GM12878 (cell line): ENCODE measurements at regions not wholly inside any gene's neighbourhood (a gene's known extent, or its start where the extent isn't known, plus 50 kb on each side); places are given as distances from the start of the nearest gene placed in this dataset.

Experiments used
- ATAC-seq: fragments of 200-7000 bp; cut with Tn5 transposase; 3 replicates; pipeline ENCODE4 v1.9.1; 2020; ENCODE audit warnings: mild to moderate bottlenecking, moderate library complexity
- BruUV-seq: library from RNA; stranded (reverse); fragments of 400-500 nt; replicated peaks from 2 replicates; lab custom pipeline; 2021; lab: Mats Ljungman, UMichigan
- CTCF ChIA-PET: fragments of 300-600 bp; sonication (Branson Sonifier 250); formaldehyde crosslinking; extraction: SDS; loops from one replicate; lab custom pipeline; 2021; ENCODE audit warnings: inconsistent platforms; lab: Yijun Ruan, JAX
- POLR2A ChIA-PET: fragments of 350-600 bp; formaldehyde crosslinking; extraction: SDS; loops from one replicate; lab custom pipeline; 2021; ENCODE audit warnings: inconsistent platforms; lab: Charles Lee
- RAD21 ChIA-PET: fragments of 300-600 bp; sonication (Branson Sonifier 250); formaldehyde crosslinking; loops from one replicate; lab custom pipeline; 2023; ENCODE audit warnings: antibody characterized with exemption; ENCODE audit not compliant: unreplicated experiment; lab: Charles Lee
- SMC1A ChIA-PET: fragments of 300-600 bp; sonication (Branson Sonifier 250); formaldehyde crosslinking; loops from one replicate; lab custom pipeline; 2023; ENCODE audit not compliant: unreplicated experiment, uncharacterized antibody; lab: Charles Lee
- DNase-seq: peaks from one replicate; pipeline ENCODE4 v3.0.0-alpha.2; 2011; ENCODE audit warnings: low read depth, low spot score
- FAIRE-seq: peaks from 3 replicates; lab custom pipeline; 2011; peaks lifted over from hg19 to GRCh38; lab: Jason Lieb, UNC
- H2AFZ ChIP-seq: 2 replicates; pipeline ENCODE4 v1.6.0; 2011; ENCODE audit warnings: low read depth, low read length, control low read depth; ENCODE audit not compliant: control insufficient read depth
- H3K27ac ChIP-seq: 2 replicates; pipeline ENCODE4 v1.5.1; 2011; ENCODE audit warnings: control low read depth; ENCODE audit not compliant: control insufficient read depth, insufficient read depth
- H3K27me3 ChIP-seq, 2 experiments: replicated peaks in 1 of 2; 2 replicates each; pipeline versions ENCODE4 v1.6.0 to v1.6.1; 2011; ENCODE audit warnings: low read length in 1 of 2; ENCODE audit not compliant: control insufficient read depth in 2 of 2, insufficient read depth in 2 of 2
- H3K36me3 ChIP-seq, 2 experiments: 2 replicates each; pipeline ENCODE4 v1.5.1; 2011; ENCODE audit warnings: low read length in 1 of 2; ENCODE audit not compliant: control insufficient read depth in 2 of 2, insufficient read depth in 2 of 2
- H3K4me1 ChIP-seq: 2 replicates; pipeline ENCODE4 v1.6.1; 2011; ENCODE audit warnings: mild to moderate bottlenecking, low read length, moderate library complexity, mixed read lengths; ENCODE audit not compliant: control insufficient read depth, insufficient read depth
- H3K4me2 ChIP-seq: 2 replicates; pipeline ENCODE4 v1.6.0; 2011; ENCODE audit warnings: control low read depth; ENCODE audit not compliant: control insufficient read depth, insufficient read depth
- H3K4me3 ChIP-seq: fragments of 200-600 bp; sonication (generic); 2 replicates; pipeline ENCODE4 v1.5.1; 2016
- H3K79me2 ChIP-seq: 2 replicates; pipeline ENCODE4 v1.6.0; 2011; ENCODE audit warnings: low read length; ENCODE audit not compliant: control insufficient read depth, insufficient read depth
- H3K9ac ChIP-seq: 2 replicates; pipeline ENCODE4 v1.8.0; 2011; ENCODE audit warnings: low read length, control low read depth, mixed read lengths; ENCODE audit not compliant: control insufficient read depth, insufficient read depth
- H3K9me3 ChIP-seq: replicated peaks from 3 replicates; pipeline ENCODE4 v1.5.1; 2011; ENCODE audit warnings: mild to moderate bottlenecking, low read length; ENCODE audit not compliant: control insufficient read depth, insufficient read depth
- H4K20me1 ChIP-seq: 2 replicates; pipeline ENCODE4 v1.6.0; 2011; ENCODE audit not compliant: control insufficient read depth, insufficient read depth
- BCL11A ChIP-seq: IDR thresholded peaks from 2 replicates; pipeline ENCODE4 v1.6.1; 2011; ENCODE audit warnings: low read depth, low read length
- HCFC1 ChIP-seq: fragments of 150-350 bp; IDR thresholded peaks from 2 replicates; pipeline ENCODE4 v1.6.1; 2014; ENCODE audit warnings: low read length
- NR2C1 ChIP-seq: fragments of 450-650 bp; IDR thresholded peaks from 2 replicates; pipeline ENCODE4 v1.6.1; 2017; ENCODE audit warnings: antibody characterized with exemption, mild to moderate bottlenecking, moderate library complexity
- PAX8 ChIP-seq: fragments of 450-650 bp; IDR thresholded peaks from 2 replicates; pipeline ENCODE4 v1.6.1; 2017; ENCODE audit warnings: mild to moderate bottlenecking, moderate library complexity
- RBBP5 ChIP-seq: fragments of 200-600 bp; sonication (generic); conservative IDR thresholded peaks from 2 replicates; pipeline ENCODE4 v1.6.1; 2016
- RCOR1 ChIP-seq: conservative IDR thresholded peaks from 2 replicates; pipeline ENCODE4 v1.6.1; 2012; ENCODE audit warnings: low read depth, low read length, improper control_type of control experiment
- STAT3 ChIP-seq: IDR thresholded peaks from 2 replicates; pipeline ENCODE4 v1.6.1; 2011; ENCODE audit warnings: low read depth, low read length, improper control_type of control experiment
- WGBS: methylation state at CpG from one replicate; pipeline ENCODE4 v1.1.6; 2016; ENCODE audit warnings: low lambda C conversion rate; ENCODE audit not compliant: insufficient replicate concordance, insufficient coverage; ENCODE audit errors: missing lambda C conversion rate; 5-methylcytosine and 5-hydroxymethylcytosine counted together
- in situ Hi-C: fragments of 300-500 bp; cut with MboI; formaldehyde crosslinking; loops from 9 replicates; pipeline ENCODE4 v1.14.3; 2018; ENCODE audit warnings: mixed read lengths
- intact Hi-C: fragments of 100-400 bp; cut with micrococcal nuclease; formaldehyde crosslinking; loops from one replicate; pipeline ENCODE4 v1.14.2; 2022; ENCODE audit not compliant: unreplicated experiment
- TF ChIP-seq, protein P1 (sequence below): fragments of 450-650 bp; formaldehyde crosslinking; IDR thresholded peaks from 2 replicates; pipeline ENCODE4 v1.5.0; 2022; ENCODE audit warnings: mild to moderate bottlenecking, missing genetic modification characterization
- TF ChIP-seq, protein P2 (sequence below): fragments of 450-650 bp; IDR thresholded peaks from 2 replicates; pipeline ENCODE4 v1.6.1; 2016; ENCODE audit warnings: mild to moderate bottlenecking

DNA sequence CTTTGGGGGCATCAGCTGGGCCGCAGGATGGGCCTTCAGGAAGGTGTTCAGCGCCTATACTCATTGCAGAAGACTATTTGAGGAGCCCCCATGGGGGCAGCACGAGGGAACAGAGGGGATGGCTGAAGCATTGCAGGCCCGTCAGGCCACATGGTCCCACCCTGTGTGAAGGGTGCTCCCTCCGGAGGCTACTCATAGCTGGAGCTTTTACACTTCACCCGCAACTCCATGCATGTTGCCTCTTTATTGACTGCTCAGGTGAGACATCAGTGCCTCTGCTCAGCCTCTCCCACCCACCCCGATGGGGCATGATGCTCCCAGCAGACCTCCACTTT, 1500.9 kb downstream of the TBC1D22A start (continued):
- TF ChIP-seq, protein P1, sequence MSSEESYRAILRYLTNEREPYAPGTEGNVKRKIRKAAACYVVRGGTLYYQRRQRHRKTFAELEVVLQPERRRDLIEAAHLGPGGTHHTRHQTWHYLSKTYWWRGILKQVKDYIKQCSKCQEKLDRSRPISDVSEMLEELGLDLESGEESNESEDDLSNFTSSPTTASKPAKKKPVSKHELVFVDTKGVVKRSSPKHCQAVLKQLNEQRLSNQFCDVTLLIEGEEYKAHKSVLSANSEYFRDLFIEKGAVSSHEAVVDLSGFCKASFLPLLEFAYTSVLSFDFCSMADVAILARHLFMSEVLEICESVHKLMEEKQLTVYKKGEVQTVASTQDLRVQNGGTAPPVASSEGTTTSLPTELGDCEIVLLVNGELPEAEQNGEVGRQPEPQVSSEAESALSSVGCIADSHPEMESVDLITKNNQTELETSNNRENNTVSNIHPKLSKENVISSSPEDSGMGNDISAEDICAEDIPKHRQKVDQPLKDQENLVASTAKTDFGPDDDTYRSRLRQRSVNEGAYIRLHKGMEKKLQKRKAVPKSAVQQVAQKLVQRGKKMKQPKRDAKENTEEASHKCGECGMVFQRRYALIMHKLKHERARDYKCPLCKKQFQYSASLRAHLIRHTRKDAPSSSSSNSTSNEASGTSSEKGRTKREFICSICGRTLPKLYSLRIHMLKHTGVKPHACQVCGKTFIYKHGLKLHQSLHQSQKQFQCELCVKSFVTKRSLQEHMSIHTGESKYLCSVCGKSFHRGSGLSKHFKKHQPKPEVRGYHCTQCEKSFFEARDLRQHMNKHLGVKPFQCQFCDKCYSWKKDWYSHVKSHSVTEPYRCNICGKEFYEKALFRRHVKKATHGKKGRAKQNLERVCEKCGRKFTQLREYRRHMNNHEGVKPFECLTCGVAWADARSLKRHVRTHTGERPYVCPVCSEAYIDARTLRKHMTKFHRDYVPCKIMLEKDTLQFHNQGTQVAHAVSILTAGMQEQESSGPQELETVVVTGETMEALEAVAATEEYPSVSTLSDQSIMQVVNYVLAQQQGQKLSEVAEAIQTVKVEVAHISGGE (CRISPR knock-in tag), result no peak
- no peak for TF ChIP-seq RCOR1
- TF ChIP-seq HCFC1, result no peak
- no peak for TF ChIP-seq RBBP5
- TF ChIP-seq BCL11A, result no peak
- TF ChIP-seq NR2C1, result no peak
- no peak for TF ChIP-seq PAX8
- TF ChIP-seq, protein P2, sequence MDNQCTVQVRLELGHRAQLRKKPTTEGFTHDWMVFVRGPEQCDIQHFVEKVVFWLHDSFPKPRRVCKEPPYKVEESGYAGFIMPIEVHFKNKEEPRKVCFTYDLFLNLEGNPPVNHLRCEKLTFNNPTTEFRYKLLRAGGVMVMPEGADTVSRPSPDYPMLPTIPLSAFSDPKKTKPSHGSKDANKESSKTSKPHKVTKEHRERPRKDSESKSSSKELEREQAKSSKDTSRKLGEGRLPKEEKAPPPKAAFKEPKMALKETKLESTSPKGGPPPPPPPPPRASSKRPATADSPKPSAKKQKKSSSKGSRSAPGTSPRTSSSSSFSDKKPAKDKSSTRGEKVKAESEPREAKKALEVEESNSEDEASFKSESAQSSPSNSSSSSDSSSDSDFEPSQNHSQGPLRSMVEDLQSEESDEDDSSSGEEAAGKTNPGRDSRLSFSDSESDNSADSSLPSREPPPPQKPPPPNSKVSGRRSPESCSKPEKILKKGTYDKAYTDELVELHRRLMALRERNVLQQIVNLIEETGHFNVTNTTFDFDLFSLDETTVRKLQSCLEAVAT, result no peak

DNA sequence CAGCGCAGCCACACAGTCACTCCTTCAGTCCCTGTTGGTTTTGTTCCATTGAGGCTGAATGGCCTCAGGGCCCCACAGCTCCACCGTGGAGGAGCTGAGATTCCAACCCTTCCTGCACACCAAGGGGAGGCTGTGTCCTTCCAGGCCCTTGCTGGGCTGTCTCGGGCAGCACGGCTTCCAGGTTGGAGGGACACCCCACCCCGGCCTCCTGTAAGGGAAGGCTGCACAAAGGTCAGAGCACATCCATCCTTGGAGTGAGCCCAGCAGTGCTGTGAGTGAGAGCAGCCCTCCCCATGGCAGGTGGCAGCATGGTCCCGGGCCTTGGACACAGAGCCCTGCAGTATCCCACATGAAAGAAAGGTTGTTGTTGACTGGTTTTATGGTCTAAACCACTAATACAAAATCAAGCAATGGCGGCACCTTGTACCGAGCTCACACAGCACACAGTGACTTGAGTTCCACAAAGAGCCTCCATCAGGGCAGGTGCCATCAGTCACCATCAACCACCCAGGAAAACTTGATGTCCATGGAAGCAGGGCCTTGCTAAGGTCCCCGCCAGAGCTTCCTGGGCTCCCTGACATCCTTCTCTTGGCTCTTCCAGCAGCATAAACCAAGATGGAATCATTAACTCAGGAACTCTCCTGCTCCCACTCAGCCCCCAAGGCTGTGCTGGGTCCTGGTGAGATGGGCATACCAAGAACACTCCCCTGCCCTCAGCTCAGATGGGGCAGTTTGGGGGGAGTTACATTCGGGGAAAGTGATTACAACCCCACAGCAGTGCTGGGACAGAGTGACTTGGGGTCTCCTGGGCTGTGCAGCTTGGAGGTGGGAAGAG, 1500.4 kb downstream of the TBC1D22A start:
- ChIA-PET SMC1A (no interaction called here), CTCF (no interaction called here), POLR2A (no interaction called here), RAD21 (no interaction called here)
- BruUV-seq, result no TSS peak
- Histone ChIP-seq H3K4me1 (no peaks in the 10 kb centered on the region), H3K27me3 (no peaks in the 10 kb centered on the region), H3K27ac (no peak overlapping the region), H3K9me3 (no peaks in the 10 kb centered on the region; the same call in 2 of the 3 replicates), H2AFZ (no peak overlapping the region), H3K4me3 (no peak overlapping the region), H3K4me2 (no peak overlapping the region), H4K20me1 (no peaks in the 10 kb centered on the region), H3K36me3 (no peaks in the 10 kb centered on the region), H3K9ac (no peak overlapping the region), H3K79me2 (no peaks in the 10 kb centered on the region)
- no peak for FAIRE-seq
- DNase-seq, result no peak
- intact Hi-C loops (no loop called here), in situ Hi-C loops (no loop called here)
- 27% methylated on average over 10 of the region's 10 CpGs for WGBS
- no peak for ATAC-seq
- TF ChIP-seq STAT3, result no peak
